ENCODE measurements at regions not wholly inside any gene's neighbourhood (a gene's known extent, or its start where the extent isn't known, plus 50 kb on each side); places are given as distances from the start of the nearest gene placed in this dataset.

GRCh38 chr2:145036421-145037011, 516.6 kb upstream of the ZEB2 start:
- H3K18ac ChIP-seq (ENCODE audit: insufficient read length, low read depth, low read length), result no peak overlapping the region
- H3K79me1 ChIP-seq (ENCODE audit: insufficient read depth, low read depth, low read length, poor library complexity, severe bottlenecking), result no peaks in the 10 kb centered on the region
- no peak overlapping the region for H4K91ac ChIP-seq (ENCODE audit: insufficient read length, low read depth, low read length)
- Mint-ChIP-seq H3K4me3 (no peak overlapping the region), H3K9me3 (no peaks in the 10 kb centered on the region), H3K4me1 (peaks cover 7% of the 10 kb centered on the region in 2 experiments), H3K36me3 (ENCODE audit: insufficient read depth in 1 of 3, low read depth in 3 of 3) (no peaks in the 10 kb centered on the region; a peak in 1 of 7 replicates), H3K27ac (no peak overlapping the region), H3K27me3 (ENCODE audit: low read depth) (no peaks in the 10 kb centered on the region)
- H4K8ac ChIP-seq (replicated peaks; ENCODE audit: insufficient read length, low read depth, low read length), result no peak overlapping the region
- no peak overlapping the region for H3K23ac ChIP-seq (ENCODE audit: insufficient read length, low read depth, low read length)
- H2BK20ac ChIP-seq (ENCODE audit: low read depth, low read length, poor library complexity, severe bottlenecking), result no peak overlapping the region
- no peak overlapping the region for H3K4me2 ChIP-seq (ENCODE audit: insufficient read depth, insufficient read length, low read length)
- H3K4ac ChIP-seq (ENCODE audit: low read depth, low read length), result no peak overlapping the region
- no peak overlapping the region for H2BK15ac ChIP-seq (ENCODE audit: low read depth, low read length)
- H3K56ac ChIP-seq (ENCODE audit: insufficient read length, low read depth, low read length), result no peak overlapping the region
- no peak overlapping the region for H3T11ph ChIP-seq (ENCODE audit: low read length)
- no peak overlapping the region for H2AK5ac ChIP-seq (ENCODE audit: insufficient read length, low read length)
- no peaks in the 10 kb centered on the region for H3K23me2 ChIP-seq (ENCODE audit: insufficient read length, low read depth, low read length, poor library complexity, severe bottlenecking)
- no peak overlapping the region for H3K27ac ChIP-seq (ENCODE audit: insufficient read length, low read depth, low read length)
- H2BK12ac ChIP-seq (ENCODE audit: insufficient read length, low read depth, low read length), result no peak overlapping the region
- H4K5ac ChIP-seq (ENCODE audit: insufficient read length, low read depth, low read length), result no peak overlapping the region
- H3K4me1 ChIP-seq (ENCODE audit: insufficient read depth, low read length), result no peaks in the 10 kb centered on the region
- no CpG with 5 or more reads among the region's 6 CpGs for WGBS (ENCODE audit: extremely low coverage, insufficient read length, low lambda C conversion rate)
- H2BK120ac ChIP-seq (ENCODE audit: low read depth, low read length, poor library complexity, severe bottlenecking), result no peak overlapping the region
- no peaks in the 10 kb centered on the region for H3K27me3 ChIP-seq (ENCODE audit: insufficient read depth, low read length)
- no peak overlapping the region for H3K14ac ChIP-seq (ENCODE audit: insufficient read depth, low read length)
- H2BK5ac ChIP-seq (ENCODE audit: insufficient read length, low read length), result no peak overlapping the region
- peaks cover 6% of the 10 kb centered on the region for H3K9me3 ChIP-seq (ENCODE audit: control insufficient read depth, low read depth, low read length)
- H4K20me1 ChIP-seq (ENCODE audit: control insufficient read depth, insufficient read depth, insufficient read length), result no peaks in the 10 kb centered on the region
- H3K79me2 ChIP-seq (ENCODE audit: insufficient read depth, low read length), result no peaks in the 10 kb centered on the region
- H2AFZ ChIP-seq (ENCODE audit: low read length), result no peak overlapping the region
- no peak for TF ChIP-seq CTCF (conservative IDR thresholded peaks at IDR 0.05)
- no peak for DNase-seq
- no peak overlapping the region for H3K9ac ChIP-seq (ENCODE audit: extremely low read depth, insufficient read length, low read length)
